ENCODE measurements at regions not wholly inside any gene's neighbourhood (a gene's known extent, or its start where the extent isn't known, plus 50 kb on each side); places are given as distances from the start of the nearest gene placed in this dataset.

DNA sequence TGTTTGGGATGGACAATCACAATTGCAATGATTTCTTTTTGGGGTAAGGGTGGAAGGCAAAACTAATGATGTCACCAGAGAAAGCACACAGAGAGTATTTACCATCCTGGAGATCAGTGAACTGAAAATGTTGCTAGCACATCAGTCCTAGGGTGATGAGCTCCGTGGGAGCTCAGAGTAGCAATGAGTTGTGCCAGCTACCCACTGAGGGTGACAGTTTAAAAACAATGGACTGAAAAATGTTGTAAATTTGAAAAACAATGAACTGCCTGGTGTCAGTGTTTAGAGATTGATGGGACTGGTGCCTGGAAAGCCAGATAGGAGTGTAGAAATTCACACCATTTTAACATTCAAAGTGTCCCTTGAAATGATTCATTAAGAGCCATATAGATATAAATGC, 198.5 kb downstream of the ATP23 start:
- no peak overlapping the region for H3K4me3 ChIP-seq (replicated peaks; ENCODE audit: insufficient read depth, low read length)
- no peaks in the 10 kb centered on the region for H3K27me3 ChIP-seq (ENCODE audit: insufficient read depth, poor library complexity, severe bottlenecking)
- H3K27ac ChIP-seq (replicated peaks): no peak overlapping the region
- TF ChIP-seq, protein P1, sequence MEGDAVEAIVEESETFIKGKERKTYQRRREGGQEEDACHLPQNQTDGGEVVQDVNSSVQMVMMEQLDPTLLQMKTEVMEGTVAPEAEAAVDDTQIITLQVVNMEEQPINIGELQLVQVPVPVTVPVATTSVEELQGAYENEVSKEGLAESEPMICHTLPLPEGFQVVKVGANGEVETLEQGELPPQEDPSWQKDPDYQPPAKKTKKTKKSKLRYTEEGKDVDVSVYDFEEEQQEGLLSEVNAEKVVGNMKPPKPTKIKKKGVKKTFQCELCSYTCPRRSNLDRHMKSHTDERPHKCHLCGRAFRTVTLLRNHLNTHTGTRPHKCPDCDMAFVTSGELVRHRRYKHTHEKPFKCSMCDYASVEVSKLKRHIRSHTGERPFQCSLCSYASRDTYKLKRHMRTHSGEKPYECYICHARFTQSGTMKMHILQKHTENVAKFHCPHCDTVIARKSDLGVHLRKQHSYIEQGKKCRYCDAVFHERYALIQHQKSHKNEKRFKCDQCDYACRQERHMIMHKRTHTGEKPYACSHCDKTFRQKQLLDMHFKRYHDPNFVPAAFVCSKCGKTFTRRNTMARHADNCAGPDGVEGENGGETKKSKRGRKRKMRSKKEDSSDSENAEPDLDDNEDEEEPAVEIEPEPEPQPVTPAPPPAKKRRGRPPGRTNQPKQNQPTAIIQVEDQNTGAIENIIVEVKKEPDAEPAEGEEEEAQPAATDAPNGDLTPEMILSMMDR (IDR thresholded peaks at IDR 0.05; ENCODE audit: insufficient read depth, low read length): no peak
- TF ChIP-seq, protein P2, sequence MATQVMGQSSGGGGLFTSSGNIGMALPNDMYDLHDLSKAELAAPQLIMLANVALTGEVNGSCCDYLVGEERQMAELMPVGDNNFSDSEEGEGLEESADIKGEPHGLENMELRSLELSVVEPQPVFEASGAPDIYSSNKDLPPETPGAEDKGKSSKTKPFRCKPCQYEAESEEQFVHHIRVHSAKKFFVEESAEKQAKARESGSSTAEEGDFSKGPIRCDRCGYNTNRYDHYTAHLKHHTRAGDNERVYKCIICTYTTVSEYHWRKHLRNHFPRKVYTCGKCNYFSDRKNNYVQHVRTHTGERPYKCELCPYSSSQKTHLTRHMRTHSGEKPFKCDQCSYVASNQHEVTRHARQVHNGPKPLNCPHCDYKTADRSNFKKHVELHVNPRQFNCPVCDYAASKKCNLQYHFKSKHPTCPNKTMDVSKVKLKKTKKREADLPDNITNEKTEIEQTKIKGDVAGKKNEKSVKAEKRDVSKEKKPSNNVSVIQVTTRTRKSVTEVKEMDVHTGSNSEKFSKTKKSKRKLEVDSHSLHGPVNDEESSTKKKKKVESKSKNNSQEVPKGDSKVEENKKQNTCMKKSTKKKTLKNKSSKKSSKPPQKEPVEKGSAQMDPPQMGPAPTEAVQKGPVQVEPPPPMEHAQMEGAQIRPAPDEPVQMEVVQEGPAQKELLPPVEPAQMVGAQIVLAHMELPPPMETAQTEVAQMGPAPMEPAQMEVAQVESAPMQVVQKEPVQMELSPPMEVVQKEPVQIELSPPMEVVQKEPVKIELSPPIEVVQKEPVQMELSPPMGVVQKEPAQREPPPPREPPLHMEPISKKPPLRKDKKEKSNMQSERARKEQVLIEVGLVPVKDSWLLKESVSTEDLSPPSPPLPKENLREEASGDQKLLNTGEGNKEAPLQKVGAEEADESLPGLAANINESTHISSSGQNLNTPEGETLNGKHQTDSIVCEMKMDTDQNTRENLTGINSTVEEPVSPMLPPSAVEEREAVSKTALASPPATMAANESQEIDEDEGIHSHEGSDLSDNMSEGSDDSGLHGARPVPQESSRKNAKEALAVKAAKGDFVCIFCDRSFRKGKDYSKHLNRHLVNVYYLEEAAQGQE (IDR thresholded peaks at IDR 0.05; ENCODE audit: insufficient replicate concordance, low read depth): no peak
- no peak for TF ChIP-seq POLR2AphosphoS5 (IDR thresholded peaks at IDR 0.05; ENCODE audit: low read depth)
- no peak for TF ChIP-seq SPI1 (IDR thresholded peaks at IDR 0.05; ENCODE audit: borderline replicate concordance, low read depth)
- no peak for TF ChIP-seq GABPA (IDR thresholded peaks at IDR 0.05; ENCODE audit: low read depth)
- no peak for DNase-seq (ENCODE audit: low read depth in 1 of 2, low spot score in 1 of 2)

DNA sequence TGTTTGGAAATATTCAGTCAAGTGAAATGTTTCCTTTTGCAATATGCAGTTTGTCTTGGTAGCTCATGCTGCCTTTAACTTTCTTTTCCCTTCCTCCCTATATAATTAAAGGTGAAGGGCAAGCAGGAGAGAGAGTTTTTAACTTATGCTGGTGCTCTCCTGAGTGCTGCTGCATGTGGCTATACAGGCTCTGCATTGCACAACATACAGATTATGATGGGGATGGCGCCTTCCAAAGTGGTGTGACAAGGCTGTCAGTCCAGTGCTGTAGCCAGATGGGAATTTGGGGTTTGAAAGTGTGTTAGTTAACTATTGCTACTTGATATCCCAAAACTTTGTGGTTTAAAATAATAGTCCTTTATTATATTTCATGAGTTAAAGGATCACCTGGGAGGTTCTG, 199.0 kb downstream of the ATP23 start:
- TF ChIP-seq, protein P2 (IDR thresholded peaks at IDR 0.05; ENCODE audit: insufficient replicate concordance, low read depth): no peak
- no peak for TF ChIP-seq POLR2AphosphoS5 (IDR thresholded peaks at IDR 0.05; ENCODE audit: low read depth)
- no peak for TF ChIP-seq GABPA (IDR thresholded peaks at IDR 0.05; ENCODE audit: low read depth)
- TF ChIP-seq SPI1 (IDR thresholded peaks at IDR 0.05; ENCODE audit: borderline replicate concordance, low read depth): no peak
- TF ChIP-seq, protein P1 (IDR thresholded peaks at IDR 0.05; ENCODE audit: insufficient read depth, low read length): no peak
- Histone ChIP-seq H3K27ac (replicated peaks) (no peak overlapping the region), H3K27me3 (ENCODE audit: insufficient read depth, poor library complexity, severe bottlenecking) (no peaks in the 10 kb centered on the region), H3K4me3 (replicated peaks; ENCODE audit: insufficient read depth, low read length) (no peak overlapping the region)
- no peak for DNase-seq (ENCODE audit: low read depth in 1 of 2, low spot score in 1 of 2)

DNA sequence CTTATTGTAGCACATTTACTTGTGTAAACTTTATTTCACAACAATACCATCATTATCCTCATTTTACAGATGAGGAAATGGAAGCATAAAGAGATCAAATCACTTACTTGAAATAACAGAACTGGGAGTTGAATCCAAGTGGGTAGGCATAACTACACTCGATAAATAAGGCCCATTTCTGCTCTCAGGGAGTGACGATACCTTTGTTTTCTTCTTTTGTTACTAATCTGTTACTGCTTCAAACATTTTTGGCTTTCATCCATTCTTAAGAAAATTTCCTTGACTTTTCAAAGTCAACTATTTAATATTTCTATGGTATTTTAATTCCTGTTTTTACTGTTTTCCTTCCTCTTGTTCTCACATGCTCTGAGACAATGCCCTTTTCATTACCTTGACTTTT, 201.6 kb downstream of the ATP23 start:
- Histone ChIP-seq H3K4me3 (replicated peaks; ENCODE audit: insufficient read depth, low read length) (no peak overlapping the region), H3K27me3 (ENCODE audit: insufficient read depth, poor library complexity, severe bottlenecking) (no peaks in the 10 kb centered on the region), H3K27ac (replicated peaks) (no peak overlapping the region)
- TF ChIP-seq, protein P1 (IDR thresholded peaks at IDR 0.05; ENCODE audit: insufficient read depth, low read length): no peak
- TF ChIP-seq SPI1 (IDR thresholded peaks at IDR 0.05; ENCODE audit: borderline replicate concordance, low read depth) (no peak), GABPA (IDR thresholded peaks at IDR 0.05; ENCODE audit: low read depth) (no peak), POLR2AphosphoS5 (IDR thresholded peaks at IDR 0.05; ENCODE audit: low read depth) (no peak)
- TF ChIP-seq, protein P2 (IDR thresholded peaks at IDR 0.05; ENCODE audit: insufficient replicate concordance, low read depth): no peak
- DNase-seq (ENCODE audit: low read depth in 1 of 2, low spot score in 1 of 2): no peak

Data from HL-60 (cell line).